HG03159 (cell line): ENCODE measurements at regions not wholly inside any gene's neighbourhood (a gene's known extent, or its start where the extent isn't known, plus 50 kb on each side); places are given as distances from the start of the nearest gene placed in this dataset.

Experiments used
- ATAC-seq: cut with Tn5 transposase; IDR thresholded peaks from one replicate; pipeline ENCODE4 v1.9.1; 2021; ENCODE audit warnings: mild to moderate bottlenecking, moderate library complexity; ENCODE audit not compliant: unreplicated experiment

DNA sequence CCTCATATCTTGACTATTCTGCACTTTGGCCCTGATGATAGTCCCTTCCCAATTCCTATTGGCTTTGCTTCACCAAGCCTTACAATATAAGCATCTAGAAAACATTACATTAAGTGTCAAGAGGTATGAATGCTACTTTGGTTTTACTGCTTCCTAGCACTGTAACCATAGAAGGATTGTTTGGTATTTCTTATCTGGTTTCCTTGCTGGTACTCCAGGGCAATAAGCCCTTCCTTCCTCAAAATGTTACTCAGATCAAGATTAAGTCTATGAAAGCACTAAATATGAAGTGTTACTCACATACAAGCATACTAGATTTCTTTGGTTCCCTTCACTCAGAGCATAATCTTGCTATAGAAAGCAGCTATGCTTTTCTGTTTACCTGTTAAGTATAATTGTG is 492.5 kb downstream of the ETV1 start:
- ATAC-seq: no peak

DNA sequence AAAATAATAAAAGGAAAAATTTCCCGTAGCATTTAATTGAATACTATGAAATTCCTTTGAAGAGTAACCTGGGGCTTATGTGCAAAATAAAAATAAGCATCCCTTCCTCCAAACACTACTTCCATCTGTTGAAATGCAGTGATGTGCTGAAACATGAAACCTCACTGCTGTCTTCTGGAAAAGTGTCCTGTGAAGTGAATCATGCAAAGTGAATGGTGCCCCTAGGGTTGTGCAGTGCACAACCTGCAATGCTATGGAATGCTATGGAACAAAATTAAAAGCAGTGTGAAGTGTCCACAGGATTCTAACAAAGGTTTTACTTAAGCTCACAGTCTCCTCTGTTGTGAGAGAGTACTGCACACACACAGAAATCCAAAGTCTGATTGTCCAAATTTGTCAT is 480.9 kb downstream of the ETV1 start:
- ATAC-seq: no peak

DNA sequence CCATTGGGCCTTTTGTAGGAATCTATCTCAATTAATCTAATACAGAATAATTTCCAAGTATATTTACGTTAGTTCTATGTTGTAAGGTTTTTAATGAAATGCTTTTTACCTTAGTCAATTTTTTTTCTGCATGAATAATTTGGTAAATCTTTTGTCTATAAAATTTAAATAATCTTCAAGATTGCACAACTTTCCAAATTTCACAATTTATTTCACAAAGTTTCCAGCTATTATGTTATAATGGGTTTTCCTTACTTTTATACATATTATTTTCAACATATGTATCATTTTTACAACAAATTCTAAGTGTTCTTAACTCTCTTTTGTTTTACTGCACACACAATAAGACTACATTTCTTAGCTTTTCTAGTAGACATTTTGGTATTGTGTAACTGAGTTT is 470.7 kb downstream of the ETV1 start:
- ATAC-seq: no peak

DNA sequence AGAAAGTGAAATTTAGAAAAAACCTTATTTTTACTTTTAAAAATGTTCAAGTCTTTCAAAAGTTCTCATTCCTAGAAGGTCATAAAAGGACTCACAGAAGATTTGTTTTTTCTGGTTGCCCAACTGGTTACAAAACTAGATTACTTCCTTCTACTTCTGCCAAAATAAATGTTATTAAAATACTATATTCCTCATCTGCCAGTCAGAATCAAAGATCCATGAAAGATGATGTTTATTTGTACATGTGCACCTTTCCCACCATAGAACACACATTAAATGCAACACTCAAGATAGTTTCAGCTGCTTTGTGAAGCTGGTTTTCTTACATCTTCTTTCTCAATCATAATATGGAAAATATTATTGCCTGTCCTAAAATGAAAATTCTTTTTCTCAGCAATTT is 465.4 kb downstream of the ETV1 start:
- ATAC-seq: no peak

DNA sequence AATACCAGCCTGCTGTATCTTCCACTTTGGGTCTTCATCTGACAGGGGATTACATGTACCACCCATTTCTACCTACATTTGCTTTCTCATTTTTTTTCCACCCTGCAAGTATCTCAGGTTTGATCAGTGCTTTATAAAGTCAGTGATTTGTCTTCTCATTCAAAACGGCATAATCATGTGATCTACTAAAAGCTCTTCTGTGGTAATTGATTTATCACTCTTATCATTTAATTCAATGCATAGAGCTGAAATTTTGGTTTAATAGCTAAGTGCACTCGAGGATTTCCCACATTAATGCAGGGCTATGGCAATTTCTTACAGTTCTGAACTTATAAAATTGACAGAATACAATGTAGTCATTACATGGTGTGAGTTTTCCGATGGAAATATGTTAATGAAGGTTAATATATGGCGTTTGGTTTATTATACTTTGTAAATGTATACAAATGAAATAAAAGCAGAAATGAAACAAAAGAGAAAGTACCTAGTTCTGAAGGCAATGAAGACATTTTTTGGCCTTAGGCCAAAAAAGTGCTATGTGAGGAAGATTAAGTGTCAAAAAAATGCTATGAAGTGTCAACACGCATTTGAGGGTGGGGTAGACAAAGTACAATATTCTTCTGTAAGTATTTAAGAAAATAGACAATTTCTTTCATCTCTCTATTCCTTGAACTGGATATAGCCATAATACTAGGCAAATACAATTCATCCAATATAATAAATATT is 457.3 kb downstream of the ETV1 start:
- ATAC-seq: no peak

DNA sequence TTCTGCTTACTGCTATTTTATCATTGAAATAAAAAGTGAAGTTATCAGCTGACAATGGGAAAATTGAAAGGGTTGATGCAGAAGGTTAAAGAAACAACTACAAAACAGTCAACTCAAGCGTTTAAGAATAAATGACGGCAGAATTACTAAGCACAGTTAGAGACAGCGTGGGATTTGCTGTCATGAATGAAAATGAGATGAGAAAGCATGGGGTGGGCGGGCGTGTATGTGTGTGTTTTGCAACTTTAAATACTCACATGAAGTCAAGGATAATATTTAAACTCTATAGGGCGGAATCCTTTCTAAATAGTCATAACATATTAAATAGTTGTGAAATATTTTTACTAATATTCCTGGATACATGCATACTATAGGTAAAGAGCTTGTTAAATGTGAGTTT is 450.8 kb downstream of the ETV1 start:
- ATAC-seq: no peak

DNA sequence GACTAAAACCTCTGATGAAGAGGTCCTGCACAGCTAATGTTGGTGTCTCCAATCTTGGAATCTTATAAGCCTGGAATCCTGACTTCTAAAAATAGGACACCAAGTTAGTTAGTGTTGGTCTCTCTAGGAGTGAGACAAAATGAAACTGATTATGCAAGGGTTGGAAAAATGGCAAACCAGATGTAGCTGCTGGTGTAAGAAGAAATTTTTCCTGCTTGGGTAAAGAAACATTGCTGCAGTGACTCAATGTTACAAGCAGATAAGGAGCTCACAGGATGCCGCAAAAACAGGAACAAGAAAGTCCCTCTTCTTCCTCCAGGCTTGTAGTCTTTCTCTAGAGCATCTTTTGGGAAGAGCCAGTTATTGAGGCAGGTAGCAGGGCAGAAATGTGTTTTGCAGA is 449.0 kb downstream of the ETV1 start:
- ATAC-seq: no peak

DNA sequence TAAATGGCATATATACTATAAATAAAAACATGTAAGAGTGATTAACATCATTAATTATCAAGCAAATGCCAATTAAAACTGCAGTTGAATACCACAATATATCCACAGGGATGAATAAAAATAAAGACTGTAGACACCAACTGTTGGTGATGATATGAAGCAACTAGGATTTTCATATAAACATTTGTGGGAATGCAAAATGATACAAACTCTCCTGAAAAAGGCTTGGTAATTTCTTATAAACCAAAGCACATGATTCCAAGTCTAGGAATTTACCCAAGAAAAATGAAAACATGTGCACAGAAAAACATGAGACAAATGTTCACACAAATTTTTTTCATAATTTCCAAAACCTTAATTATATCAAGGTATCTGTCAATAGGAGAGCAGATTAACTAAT is 448.1 kb downstream of the ETV1 start:
- no peak for ATAC-seq

DNA sequence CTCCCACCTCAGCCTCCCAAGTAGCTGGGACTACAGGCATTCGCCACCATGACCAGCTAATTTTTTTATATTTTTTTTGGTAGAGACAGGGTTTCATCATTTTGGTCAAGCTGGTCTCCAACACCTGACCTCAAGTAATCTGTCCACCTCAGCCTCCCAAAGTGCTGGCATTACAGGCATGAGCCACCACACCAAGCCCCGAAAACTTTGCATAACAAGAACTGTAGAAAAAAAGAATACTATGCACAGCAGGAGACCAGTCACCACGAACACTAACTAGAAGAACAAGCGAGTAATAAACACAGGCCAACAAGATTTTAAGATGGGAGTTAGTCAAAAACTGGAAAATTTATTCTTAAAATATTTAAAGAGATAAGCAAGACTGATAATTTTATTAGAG is 447.0 kb downstream of the ETV1 start:
- ATAC-seq: no peak

DNA sequence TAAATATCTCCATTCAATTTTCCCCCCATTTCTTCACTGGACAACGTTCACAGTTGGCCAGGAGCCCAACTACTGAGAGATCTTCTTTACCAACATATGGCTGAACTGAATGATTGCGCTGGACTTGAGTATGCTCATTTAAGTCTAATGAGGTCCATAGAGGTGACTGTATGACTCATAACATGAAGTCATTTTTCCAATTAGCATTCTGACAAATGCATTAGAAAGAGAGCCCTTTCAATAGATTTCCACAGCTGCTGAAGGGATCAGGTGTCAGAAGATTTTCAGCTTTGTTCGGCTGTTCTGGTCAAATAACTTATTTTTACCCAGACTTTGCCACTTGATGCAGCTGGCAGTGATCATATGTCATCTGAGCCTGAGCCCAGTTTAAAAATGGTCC is 438.0 kb downstream of the ETV1 start:
- ATAC-seq: no peak

DNA sequence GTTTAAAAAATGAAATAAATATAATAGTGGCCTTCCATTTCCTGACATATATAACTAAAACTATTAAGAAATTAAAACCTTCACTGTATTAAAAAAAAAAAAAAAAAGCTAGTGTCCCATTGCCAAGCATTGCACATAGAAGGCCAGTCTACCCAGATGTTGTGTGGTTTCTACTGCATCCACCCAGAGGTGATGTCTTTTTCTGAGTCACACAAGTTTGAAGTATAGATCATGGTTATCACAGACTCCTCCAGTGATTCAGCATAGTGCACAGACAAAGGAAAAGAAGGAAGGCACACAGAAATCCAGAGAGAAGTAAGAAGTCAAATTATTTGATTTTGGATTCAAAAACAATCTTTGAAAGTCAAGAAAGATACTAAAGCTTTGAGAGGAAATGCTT is 429.0 kb downstream of the ETV1 start:
- no peak for ATAC-seq

DNA sequence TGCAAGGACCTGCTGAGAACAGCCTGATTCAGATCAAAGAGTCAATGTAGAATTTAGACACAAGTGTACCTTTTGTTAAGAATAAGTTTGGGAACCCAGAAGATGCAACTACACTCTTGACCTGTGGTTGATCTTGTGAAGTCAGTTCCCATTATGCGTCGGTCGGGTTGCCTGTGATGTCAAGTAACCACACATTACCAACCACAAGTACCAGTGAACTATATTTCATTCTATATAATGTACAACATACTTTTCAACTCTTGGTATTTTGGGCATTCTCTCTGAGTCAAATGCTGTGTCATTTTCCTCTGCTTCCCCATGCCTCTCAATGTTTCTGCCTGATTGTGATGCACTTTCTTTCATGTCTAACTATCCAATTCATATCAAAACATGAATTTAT is 426.2 kb downstream of the ETV1 start:
- ATAC-seq: no peak

DNA sequence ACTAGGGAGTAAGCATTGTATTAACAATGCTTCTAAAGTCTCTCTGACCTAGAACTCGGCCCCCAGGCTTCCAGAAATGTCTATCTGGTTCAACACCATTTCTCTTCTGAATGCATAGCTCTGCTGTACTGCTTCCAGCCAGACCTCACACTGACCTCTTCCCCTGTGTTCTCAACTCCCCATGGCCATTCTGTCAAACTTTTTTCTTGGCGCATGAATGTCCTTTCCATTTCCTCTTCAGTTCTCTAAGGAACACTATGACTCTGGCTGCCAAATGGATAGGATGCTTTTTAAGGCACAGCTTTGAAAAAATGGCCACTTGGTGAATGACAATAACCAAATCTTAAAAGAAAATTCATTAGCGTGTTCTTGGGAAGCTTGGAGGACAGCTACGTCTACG is 425.8 kb downstream of the ETV1 start:
- ATAC-seq: no peak

DNA sequence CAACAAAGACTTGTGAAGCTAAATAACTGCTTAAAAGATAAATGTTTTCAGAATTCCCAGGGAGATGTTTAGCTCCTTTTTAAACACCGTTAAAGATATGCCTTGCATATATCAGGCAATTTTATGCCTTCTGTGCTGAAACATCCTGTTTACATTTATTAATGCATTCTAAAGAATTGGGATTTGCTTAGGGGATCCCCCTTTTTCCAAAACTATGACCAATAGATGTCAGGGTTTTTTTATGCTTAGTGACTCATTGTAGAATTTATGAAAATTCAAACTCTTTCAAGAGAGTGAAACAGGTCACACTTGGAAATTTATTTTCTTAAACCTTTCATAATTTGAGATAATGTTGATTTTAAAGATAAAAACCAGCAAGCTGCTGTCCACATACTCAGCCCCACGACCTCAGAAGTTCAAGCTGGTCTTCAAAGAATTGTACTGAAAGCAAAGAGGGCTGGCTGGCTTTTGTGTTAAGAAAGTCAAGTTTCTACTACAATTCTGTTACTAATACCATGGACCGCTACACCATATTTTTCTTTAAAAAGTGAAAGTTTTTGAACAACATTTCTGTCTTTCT is 411.8 kb downstream of the ETV1 start:
- no peak for ATAC-seq

DNA sequence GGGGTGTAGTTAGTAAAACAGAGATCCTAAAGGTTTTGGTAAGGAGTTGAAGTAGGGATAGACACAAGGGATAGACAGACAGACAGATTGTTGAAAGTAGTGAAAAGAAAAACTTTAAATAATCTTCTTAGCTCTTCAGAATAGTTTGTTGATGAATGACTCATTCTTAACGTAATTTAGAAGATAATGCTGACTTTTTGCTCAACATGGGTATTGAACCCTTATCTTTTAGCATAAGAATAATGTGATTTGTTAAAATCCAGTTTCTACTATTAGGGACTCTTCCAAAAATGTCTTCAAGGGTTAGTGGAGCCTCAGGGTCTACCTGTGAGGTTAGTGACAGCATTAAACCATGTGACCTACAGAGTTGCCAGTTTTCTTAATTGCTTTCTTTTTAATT is 411.2 kb downstream of the ETV1 start:
- no peak for ATAC-seq

DNA sequence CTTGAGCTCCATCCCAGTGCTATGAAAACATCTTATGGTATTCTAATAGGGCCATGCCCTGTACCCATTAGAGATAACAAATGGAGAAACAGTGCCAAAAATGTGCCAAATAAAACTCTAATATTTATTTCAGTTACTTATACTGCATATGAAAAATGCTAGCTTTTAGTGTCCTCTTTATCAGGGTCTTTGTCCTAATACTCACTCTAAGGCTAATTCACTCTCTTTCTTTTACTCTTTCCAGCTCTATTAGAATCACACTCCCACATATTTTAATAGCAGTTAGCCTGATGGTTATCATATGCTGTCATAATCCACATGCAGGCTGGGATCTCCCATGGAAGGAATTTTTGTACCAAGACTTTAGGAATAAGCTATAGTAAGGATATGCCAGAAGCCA is 408.4 kb downstream of the ETV1 start:
- no peak for ATAC-seq

DNA sequence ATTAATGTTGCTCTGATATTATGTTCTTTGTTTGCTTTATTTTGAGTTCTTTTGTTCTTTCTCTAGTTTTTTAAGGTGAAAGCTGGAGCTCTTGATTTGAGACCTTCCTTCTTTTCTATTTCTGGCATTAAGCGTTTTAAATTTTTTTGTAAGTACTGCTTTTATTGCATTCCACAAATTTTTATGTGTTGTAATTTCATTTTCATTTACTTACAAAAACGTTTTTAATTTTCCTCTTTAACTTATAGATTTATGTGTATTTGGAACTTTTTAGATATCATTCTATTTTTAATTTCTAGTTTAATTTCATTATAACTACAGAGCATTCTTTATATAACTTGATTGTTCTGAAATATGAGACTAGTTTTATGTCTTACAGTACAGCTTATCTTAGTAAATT is 395.6 kb downstream of the ETV1 start:
- no peak for ATAC-seq

DNA sequence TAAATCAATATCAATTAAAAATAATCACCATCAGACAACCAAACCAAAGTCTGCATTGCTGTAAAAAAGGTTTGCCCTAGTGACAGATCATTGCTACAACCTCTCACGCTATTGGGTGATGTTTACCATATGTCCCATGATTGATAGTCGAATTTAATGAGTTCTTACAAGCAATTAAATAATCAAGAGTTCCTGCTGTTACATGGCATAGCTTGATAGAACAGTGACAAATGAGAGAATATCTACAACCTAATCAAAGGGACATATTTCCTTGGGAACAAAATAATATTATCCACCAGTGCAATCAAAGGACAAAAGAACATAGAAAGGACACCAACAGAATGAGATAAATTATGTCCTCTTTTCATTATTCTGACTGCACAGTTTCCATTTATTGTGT is 387.4 kb downstream of the ETV1 start:
- ATAC-seq: no peak

DNA sequence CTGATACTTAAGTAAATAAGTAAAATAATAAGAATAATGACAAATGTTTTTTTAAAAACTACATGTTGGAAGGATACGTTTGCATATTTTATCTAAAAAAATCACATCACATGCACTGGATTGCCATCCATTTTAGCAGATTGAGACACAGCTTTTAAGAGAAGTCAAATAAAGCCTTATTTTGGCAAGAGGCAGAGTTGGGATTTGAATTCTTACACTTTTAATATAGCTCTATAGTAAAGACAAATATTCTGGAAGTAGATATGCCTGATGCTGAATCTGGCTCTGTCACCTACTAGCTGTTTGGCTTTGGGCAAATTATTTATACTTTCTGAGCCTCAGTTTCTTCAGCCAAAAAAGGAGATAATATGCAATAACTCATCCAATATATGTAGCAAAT is 386.4 kb downstream of the ETV1 start:
- no peak for ATAC-seq

DNA sequence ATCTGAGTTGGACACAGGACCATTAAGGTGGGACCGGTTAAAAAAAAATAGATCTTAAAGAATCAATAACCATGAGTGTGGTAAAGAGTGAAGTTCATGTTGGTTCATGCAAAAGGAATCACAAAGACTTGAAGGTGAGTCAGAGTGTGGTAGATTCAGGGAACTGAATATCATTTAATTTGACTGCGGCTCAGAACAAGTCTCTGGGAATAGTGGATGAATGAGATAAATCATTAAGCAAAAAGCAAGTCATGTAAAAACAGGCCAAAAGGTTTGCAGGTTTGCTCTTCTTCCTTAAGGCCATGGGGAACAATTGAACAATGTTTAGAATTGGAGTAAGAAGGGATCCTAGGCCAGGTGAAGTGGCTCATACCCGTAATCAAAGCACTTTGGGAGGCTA is 385.8 kb downstream of the ETV1 start:
- no peak for ATAC-seq

DNA sequence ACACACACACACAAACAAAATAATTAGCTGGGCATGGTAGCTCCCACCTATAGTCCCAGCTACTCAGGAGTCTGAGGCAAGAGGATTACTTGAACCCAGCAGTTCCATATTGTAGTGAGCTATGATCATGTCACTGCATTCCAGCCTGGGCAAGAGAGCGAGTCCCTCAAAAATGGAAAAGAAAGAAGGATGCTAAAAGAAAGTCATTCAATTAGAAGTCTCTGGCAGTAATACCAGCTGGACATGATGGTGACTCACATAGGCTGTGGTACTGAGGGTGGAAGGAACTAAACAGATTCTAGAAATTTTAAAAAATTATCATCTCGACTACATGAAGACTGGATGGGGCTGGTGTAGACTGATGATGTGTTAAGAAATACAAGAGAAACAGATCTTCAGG is 385.3 kb downstream of the ETV1 start:
- no peak for ATAC-seq

DNA sequence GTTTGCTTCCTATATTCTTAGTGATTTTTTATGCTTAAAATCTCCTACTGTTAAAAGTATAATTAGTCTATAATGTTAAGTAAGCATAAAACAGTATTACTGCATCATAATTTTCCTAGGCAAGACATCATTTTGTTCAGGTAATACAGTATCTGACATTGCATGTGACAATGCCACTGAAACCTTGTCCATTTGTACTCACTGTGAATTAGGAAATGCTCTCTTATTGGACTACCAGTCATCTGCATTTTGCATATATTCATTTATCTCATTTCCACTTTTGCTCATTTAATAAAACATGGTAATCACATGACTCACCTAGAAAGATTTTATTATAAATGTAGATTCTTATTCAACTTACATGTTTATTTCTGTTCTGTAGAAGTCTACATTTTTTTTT is 379.1 kb downstream of the ETV1 start:
- ATAC-seq: no peak

DNA sequence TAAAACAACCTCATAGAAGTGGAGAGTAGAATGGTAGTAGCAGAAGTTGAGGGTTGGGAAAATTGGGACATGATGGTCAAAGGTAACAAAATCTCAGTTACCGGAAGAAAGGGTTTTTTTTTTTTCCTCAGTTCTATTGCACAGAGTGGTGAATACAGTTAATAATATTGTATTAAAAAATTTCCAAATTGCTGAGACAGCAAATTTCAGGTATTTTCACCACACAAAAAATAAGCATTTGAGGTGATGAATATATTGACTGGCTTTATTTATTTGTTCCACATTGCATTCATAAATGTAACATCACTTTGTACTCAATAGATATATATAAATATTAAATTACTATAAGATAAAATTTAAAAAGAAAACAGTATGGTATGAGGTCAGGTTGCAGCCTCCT is 373.8 kb downstream of the ETV1 start:
- no peak for ATAC-seq
